Mesenchymal stem cell (in vitro differentiated cells and primary cell): ENCODE measurements at regions not wholly inside any gene's neighbourhood (a gene's known extent, or its start where the extent isn't known, plus 50 kb on each side); places are given as distances from the start of the nearest gene placed in this dataset.

ENCODE experiments used
- DNase-seq: peaks from one replicate; pipeline ENCODE4 v3.0.0-alpha.2; 2013
- H2AFZ ChIP-seq: one replicate; pipeline ENCODE4 v1.6.1; 2013; ENCODE audit warnings: low read depth, mild to moderate bottlenecking, control low read depth, inconsistent platforms, low read length, moderate library complexity
- H2AK5ac ChIP-seq: 2 replicates; pipeline ENCODE4 v1.6.1; 2013; ENCODE audit warnings: low read length, moderate library complexity, mild to moderate bottlenecking, inconsistent platforms; ENCODE audit not compliant: severe bottlenecking
- H2BK120ac ChIP-seq: one replicate; pipeline ENCODE4 v1.6.1; 2013; ENCODE audit warnings: low read depth, mild to moderate bottlenecking, inconsistent platforms, low read length, moderate library complexity
- H2BK12ac ChIP-seq, 2 experiments: one replicate each; pipeline ENCODE4 v1.6.1; 2013; ENCODE audit warnings: inconsistent platforms in 2 of 2, low read length in 2 of 2, mild to moderate bottlenecking in 2 of 2, moderate library complexity in 2 of 2, control low read depth in 1 of 2
- H2BK15ac ChIP-seq: one replicate; pipeline ENCODE4 v1.6.1; 2013; ENCODE audit warnings: mild to moderate bottlenecking, low read depth, inconsistent platforms; ENCODE audit not compliant: poor library complexity, severe bottlenecking
- H2BK5ac ChIP-seq: 2 replicates; pipeline ENCODE4 v1.6.1; 2013; ENCODE audit warnings: low read depth, mild to moderate bottlenecking, low read length, control low read depth, inconsistent platforms; ENCODE audit not compliant: poor library complexity, severe bottlenecking
- H3K14ac ChIP-seq, 2 experiments: one replicate each; pipeline ENCODE4 v1.6.1; 2013; ENCODE audit warnings: inconsistent platforms in 2 of 2, low read length in 2 of 2, control low read depth in 1 of 2, mild to moderate bottlenecking in 1 of 2, moderate library complexity in 1 of 2
- H3K18ac ChIP-seq, 2 experiments: one replicate each; pipeline ENCODE4 v1.6.1; 2013; ENCODE audit warnings: inconsistent platforms in 2 of 2, low read length in 2 of 2, control low read depth in 1 of 2, low read depth in 1 of 2, mild to moderate bottlenecking in 1 of 2
- H3K23ac ChIP-seq, 2 experiments: one replicate each; pipeline ENCODE4 v1.6.1; 2013; ENCODE audit warnings: inconsistent platforms in 2 of 2, low read length in 2 of 2, mild to moderate bottlenecking in 2 of 2, moderate library complexity in 2 of 2, control low read depth in 1 of 2
- H3K27ac ChIP-seq: 2 replicates; pipeline ENCODE4 v1.5.1; 2013; ENCODE audit warnings: mild to moderate bottlenecking, moderate library complexity, low read length, control low read depth, inconsistent platforms; ENCODE audit not compliant: poor library complexity, severe bottlenecking
- H3K27me3 ChIP-seq, 2 experiments: 2 replicates each; pipeline versions ENCODE4 v1.6.1 to v1.7.0; 2013; ENCODE audit warnings: low read length in 2 of 2, mild to moderate bottlenecking in 2 of 2, moderate library complexity in 2 of 2, control low read depth in 1 of 2, inconsistent platforms in 1 of 2; ENCODE audit not compliant: control insufficient read depth in 1 of 2, insufficient read depth in 1 of 2
- H3K36me3 ChIP-seq, 2 experiments: 2 replicates each; pipeline versions ENCODE4 v1.6.1 to v1.7.0; 2013; ENCODE audit warnings: low read length in 2 of 2, control low read depth in 1 of 2, inconsistent platforms in 1 of 2, low read depth in 1 of 2, mild to moderate bottlenecking in 1 of 2; ENCODE audit not compliant: insufficient read depth in 2 of 2, control insufficient read depth in 1 of 2
- H3K4ac ChIP-seq, 2 experiments: one replicate each; pipeline ENCODE4 v1.6.1; 2013; ENCODE audit warnings: inconsistent platforms in 2 of 2, low read length in 2 of 2, mild to moderate bottlenecking in 2 of 2, moderate library complexity in 2 of 2, control low read depth in 1 of 2, low read depth in 1 of 2
- H3K4me1 ChIP-seq: 2 replicates; pipeline ENCODE4 v1.6.1; 2013; ENCODE audit warnings: low read depth, low read length, control low read depth; ENCODE audit not compliant: control insufficient read depth, insufficient read depth
- H3K4me2 ChIP-seq: 2 replicates; pipeline ENCODE4 v1.6.1; 2013; ENCODE audit warnings: low read length, mild to moderate bottlenecking, inconsistent platforms; ENCODE audit not compliant: poor library complexity, severe bottlenecking
- H3K4me3 ChIP-seq, 2 experiments: 2 replicates each; pipeline versions ENCODE4 v1.5.1 to v1.7.0; 2013; ENCODE audit warnings: low read length in 2 of 2, mild to moderate bottlenecking in 2 of 2, control low read depth in 1 of 2, low read depth in 1 of 2; ENCODE audit not compliant: insufficient read depth in 1 of 2
- H3K79me1 ChIP-seq: replicated peaks from 2 replicates; pipeline ENCODE4 v1.6.1; 2013; ENCODE audit warnings: mild to moderate bottlenecking, control low read depth, low read length, inconsistent platforms; ENCODE audit not compliant: poor library complexity, severe bottlenecking
- H3K9ac ChIP-seq: 2 replicates; pipeline ENCODE4 v1.7.0; 2013; ENCODE audit warnings: mild to moderate bottlenecking, low read length, moderate library complexity
- H3K9me3 ChIP-seq: 2 replicates; pipeline ENCODE4 v1.7.0; 2013; ENCODE audit warnings: mild to moderate bottlenecking, low read length; ENCODE audit not compliant: control insufficient read depth
- H4K8ac ChIP-seq: one replicate; pipeline ENCODE4 v1.6.1; 2013; ENCODE audit warnings: inconsistent platforms, mild to moderate bottlenecking, low read length, moderate library complexity
- H4K91ac ChIP-seq: one replicate; pipeline ENCODE4 v1.6.1; 2013; ENCODE audit warnings: mild to moderate bottlenecking, low read length, inconsistent platforms
- WGBS: methylation state at CpG from one replicate; pipeline ENCODE4 v1.1.7; 2013; ENCODE audit warnings: mixed read lengths; 5-methylcytosine and 5-hydroxymethylcytosine counted together

- Histone ChIP-seq H3K9ac (no peak overlapping the region), H2AK5ac (no peak overlapping the region), H3K36me3 (no peaks in the 10 kb centered on the region), H3K14ac (no peak overlapping the region), H3K4me2 (no peak overlapping the region), H3K79me1 (no peaks in the 10 kb centered on the region), H3K4ac (no peak overlapping the region), H3K27ac (no peak overlapping the region), H3K4me3 (no peak overlapping the region), H2BK5ac (no peak overlapping the region), H4K8ac (no peak overlapping the region), H3K9me3 (no peaks in the 10 kb centered on the region), H3K23ac (no peak overlapping the region), H3K18ac (no peak overlapping the region), H2BK12ac (no peak overlapping the region), H2BK120ac (no peak overlapping the region), H4K91ac (no peak overlapping the region), H3K4me1 (no peaks in the 10 kb centered on the region), H3K27me3 (no peaks in the 10 kb centered on the region), H2BK15ac (no peak overlapping the region), H2AFZ (no peak overlapping the region)
- 83% methylated on average over 1 of the region's 2 CpGs for WGBS
- peak; percentile 2 for DNase-seq
Observed at GRCh38 chr4:163748449-163748848, 254.0 kb downstream of the TMA16 start.

- Histone ChIP-seq H2BK5ac (no peak overlapping the region), H3K27me3 (no peaks in the 10 kb centered on the region), H3K4me1 (no peaks in the 10 kb centered on the region), H3K9ac (no peak overlapping the region), H3K9me3 (no peaks in the 10 kb centered on the region), H3K4me3 (no peak overlapping the region), H3K23ac (no peak overlapping the region), H2BK12ac (no peak overlapping the region), H2BK120ac (no peak overlapping the region), H4K8ac (no peak overlapping the region), H3K4me2 (no peak overlapping the region), H2AFZ (no peak overlapping the region), H3K4ac (no peak overlapping the region), H3K79me1 (no peaks in the 10 kb centered on the region), H2BK15ac (no peak overlapping the region), H3K27ac (no peak overlapping the region), H4K91ac (no peak overlapping the region), H3K36me3 (no peaks in the 10 kb centered on the region), H3K14ac (no peak overlapping the region), H2AK5ac (no peak overlapping the region), H3K18ac (no peak overlapping the region)
- peak; percentile 21 for DNase-seq
- WGBS: 34% methylated on average over 3 of the region's 3 CpGs
Observed at GRCh38 chr4:163755013-163755412, 260.5 kb downstream of the TMA16 start.

GRCh38 chr4:163757219-163757618 is 262.7 kb downstream of the TMA16 start:
- no peak overlapping the region for H4K8ac ChIP-seq
- no peak overlapping the region for H3K4me2 ChIP-seq
- no peak overlapping the region for H2BK5ac ChIP-seq
- H3K14ac ChIP-seq: no peak overlapping the region
- no peak for DNase-seq
- no peaks in the 10 kb centered on the region for H3K36me3 ChIP-seq
- no peaks in the 10 kb centered on the region for H3K9me3 ChIP-seq
- H2AK5ac ChIP-seq: no peak overlapping the region
- no peak overlapping the region for H3K4me3 ChIP-seq
- no peak overlapping the region for H3K23ac ChIP-seq
- H2BK120ac ChIP-seq: no peak overlapping the region
- no peak overlapping the region for H2BK15ac ChIP-seq
- no peaks in the 10 kb centered on the region for H3K4me1 ChIP-seq
- no peak overlapping the region for H3K18ac ChIP-seq
- no peaks in the 10 kb centered on the region for H3K27me3 ChIP-seq
- no peak overlapping the region for H4K91ac ChIP-seq
- no peak overlapping the region for H2BK12ac ChIP-seq
- H3K9ac ChIP-seq: no peak overlapping the region
- WGBS: no CpG with 5 or more reads among the region's 1 CpG
- H2AFZ ChIP-seq: no peak overlapping the region
- H3K4ac ChIP-seq: no peak overlapping the region
- no peaks in the 10 kb centered on the region for H3K79me1 ChIP-seq
- H3K27ac ChIP-seq: no peak overlapping the region

GRCh38 chr4:163758032-163758431 is 263.5 kb downstream of the TMA16 start:
- WGBS: 100% methylated on average over 1 of the region's 1 CpG
- H3K9ac ChIP-seq: no peak overlapping the region
- no peaks in the 10 kb centered on the region for H3K36me3 ChIP-seq
- no peak overlapping the region for H2BK120ac ChIP-seq
- no peaks in the 10 kb centered on the region for H3K79me1 ChIP-seq
- no peak overlapping the region for H2AK5ac ChIP-seq
- no peak overlapping the region for H2BK12ac ChIP-seq
- DNase-seq: no peak
- H2AFZ ChIP-seq: no peak overlapping the region
- H3K9me3 ChIP-seq: no peaks in the 10 kb centered on the region
- no peak overlapping the region for H3K4me2 ChIP-seq
- no peak overlapping the region for H3K14ac ChIP-seq
- no peak overlapping the region for H3K18ac ChIP-seq
- H3K23ac ChIP-seq: no peak overlapping the region
- H3K27ac ChIP-seq: no peak overlapping the region
- H2BK15ac ChIP-seq: no peak overlapping the region
- H3K4me1 ChIP-seq: no peaks in the 10 kb centered on the region
- H3K4me3 ChIP-seq: no peak overlapping the region
- no peak overlapping the region for H4K91ac ChIP-seq
- H3K4ac ChIP-seq: no peak overlapping the region
- H3K27me3 ChIP-seq: no peaks in the 10 kb centered on the region
- no peak overlapping the region for H4K8ac ChIP-seq
- H2BK5ac ChIP-seq: no peak overlapping the region
